NCI-H526 treated with DMSO at 0.1 percent for 48 hours (cell line): ENCODE measurements at regions not wholly inside any gene's neighbourhood (a gene's known extent, or its start where the extent isn't known, plus 50 kb on each side); places are given as distances from the start of the nearest gene placed in this dataset.
A peak's percentile ranks its signal among the peaks of the same experiment; 100 is the strongest.

Experiments used
- DNase-seq: peaks from one replicate; lab custom pipeline; 2025; lab: John Stamatoyannopoulos, UW

- peak; percentile 58 for DNase-seq
Measured at GRCh38 chr11:112355726-112356125, 95.1 kb upstream of the PLET1 start.

- no peak for DNase-seq
Measured at GRCh38 chr11:112357488-112357887, 96.8 kb upstream of the PLET1 start.

GRCh38 chr11:112361396-112361795 lies 100.7 kb upstream of the PLET1 start:
- DNase-seq: no peak

GRCh38 chr11:112363527-112363926 lies 102.9 kb upstream of the PLET1 start:
- no peak for DNase-seq

- DNase-seq: no peak
Measured at GRCh38 chr11:112364962-112365481, 104.4 kb upstream of the PLET1 start.

- DNase-seq: no peak
Measured at GRCh38 chr11:112366012-112366411, 105.4 kb upstream of the PLET1 start.

- no peak for DNase-seq
Measured at GRCh38 chr11:112366777-112367176, 106.1 kb upstream of the PLET1 start.

GRCh38 chr11:112367461-112367860 lies 106.8 kb upstream of the PLET1 start:
- DNase-seq: no peak

GRCh38 chr11:112367895-112368294 lies 107.2 kb upstream of the PLET1 start:
- no peak for DNase-seq

- DNase-seq: no peak
Measured at GRCh38 chr11:112368381-112368780, 107.7 kb upstream of the PLET1 start.

- no peak for DNase-seq
Measured at GRCh38 chr11:112369374-112369773, 108.7 kb upstream of the PLET1 start.

GRCh38 chr11:112369916-112370315 lies 109.3 kb upstream of the PLET1 start:
- no peak for DNase-seq

- DNase-seq: no peak
Measured at GRCh38 chr11:112374486-112375140, 114.0 kb upstream of the PLET1 start.

- DNase-seq: no peak
Measured at GRCh38 chr11:112377946-112378345, 117.3 kb upstream of the PLET1 start.

GRCh38 chr11:112380464-112380863 lies 119.8 kb upstream of the PLET1 start:
- no peak for DNase-seq

- no peak for DNase-seq
Measured at GRCh38 chr11:112381578-112381977, 120.9 kb upstream of the PLET1 start.

GRCh38 chr11:112382561-112382960 lies 121.9 kb upstream of the PLET1 start:
- DNase-seq: no peak

GRCh38 chr11:112388496-112388895 lies 127.8 kb upstream of the PLET1 start:
- DNase-seq: no peak

- DNase-seq: no peak
Measured at GRCh38 chr11:112391086-112391485, 130.4 kb upstream of the PLET1 start.

GRCh38 chr11:112392904-112393303 lies 132.2 kb upstream of the PLET1 start:
- DNase-seq: no peak

GRCh38 chr11:112394304-112394703 lies 133.6 kb upstream of the PLET1 start:
- no peak for DNase-seq

- DNase-seq: no peak
Measured at GRCh38 chr11:112396076-112396475, 135.4 kb upstream of the PLET1 start.

- DNase-seq: no peak
Measured at GRCh38 chr11:112398798-112399478, 138.3 kb upstream of the PLET1 start.
